ENCODE measurements at regions not wholly inside any gene's neighbourhood (a gene's known extent, or its start where the extent isn't known, plus 50 kb on each side); places are given as distances from the start of the nearest gene placed in this dataset.

- TF ChIP-seq MAX (IDR thresholded peaks at IDR 0.05) = no peak
- no peak for TF ChIP-seq TAF1 (conservative IDR thresholded peaks at IDR 0.05)
- TF ChIP-seq CTCF (IDR thresholded peaks at IDR 0.05; ENCODE audit: low read depth, low read length, missing input control) = no peak
These were observed 186.0 kb upstream of the HMGA2 start for GRCh38 chr12:65638324-65638723.

Measured in liver (tissue), 3 donors.